ENCODE measurements at regions not wholly inside any gene's neighbourhood (a gene's known extent, or its start where the extent isn't known, plus 50 kb on each side); places are given as distances from the start of the nearest gene placed in this dataset.
"Not testable (repeated sequence)": the region's sequence is repeated elsewhere in the genome, so short reads cannot be mapped to it uniquely, and the experiment has no call there.

- intact Hi-C loops (cut with DNase I, micrococcal nuclease), result no loop called here
- H3K4me1 ChIP-seq (ENCODE audit: low read depth), result no peaks in the 10 kb centered on the region
- peaks cover 2% of the 10 kb centered on the region for H3K9me3 ChIP-seq
- ATAC-seq (no peak), DNase-seq (no peak)
- no peak for TF ChIP-seq CTCF (IDR thresholded peaks at IDR 0.05)
- no peaks in the 10 kb centered on the region for H3K36me3 ChIP-seq (ENCODE audit: low read depth)
- no peak overlapping the region for H3K4me3 ChIP-seq
Observed at GRCh38 chr2:41334159-41334558, 713.7 kb upstream of the PKDCC start.

- H3K36me3 ChIP-seq (ENCODE audit: low read depth); H3K4me1 ChIP-seq (ENCODE audit: low read depth); intact Hi-C loops (cut with DNase I, micrococcal nuclease); H3K4me3 ChIP-seq; DNase-seq; H3K9me3 ChIP-seq; ATAC-seq: not testable (repeated sequence)
Observed at GRCh38 chr2:41335573-41335972, 712.2 kb upstream of the PKDCC start.

GRCh38 chr2:41337956-41338355, 709.9 kb upstream of the PKDCC start:
- TF ChIP-seq CTCF (IDR thresholded peaks at IDR 0.05), result no peak
- intact Hi-C loops (cut with DNase I, micrococcal nuclease), result no loop called here
- no peaks in the 10 kb centered on the region for H3K4me1 ChIP-seq (ENCODE audit: low read depth)
- no peak for DNase-seq
- H3K36me3 ChIP-seq (ENCODE audit: low read depth), result no peaks in the 10 kb centered on the region
- peaks cover 2% of the 10 kb centered on the region for H3K9me3 ChIP-seq
- H3K4me3 ChIP-seq, result no peak overlapping the region
- ATAC-seq, result no peak

GRCh38 chr2:41344529-41344928, 703.3 kb upstream of the PKDCC start:
- Histone ChIP-seq H3K9me3 (no peaks in the 10 kb centered on the region), H3K4me3 (no peak overlapping the region), H3K36me3 (ENCODE audit: low read depth) (no peaks in the 10 kb centered on the region), H3K4me1 (ENCODE audit: low read depth) (no peaks in the 10 kb centered on the region)
- DNase-seq, result no peak
- no peak for TF ChIP-seq CTCF (IDR thresholded peaks at IDR 0.05)
- ATAC-seq, result no peak
- intact Hi-C loops (cut with DNase I, micrococcal nuclease), result no loop called here

- no peak for DNase-seq
- intact Hi-C loops (cut with DNase I, micrococcal nuclease), result no loop called here
- no peak overlapping the region for H3K4me3 ChIP-seq
- no peaks in the 10 kb centered on the region for H3K4me1 ChIP-seq (ENCODE audit: low read depth)
- no peaks in the 10 kb centered on the region for H3K36me3 ChIP-seq (ENCODE audit: low read depth)
- no peak for TF ChIP-seq CTCF (IDR thresholded peaks at IDR 0.05)
- H3K9me3 ChIP-seq, result peaks cover 4% of the 10 kb centered on the region
- no peak for ATAC-seq
Observed at GRCh38 chr2:41353060-41353459, 694.8 kb upstream of the PKDCC start.

GRCh38 chr2:41355794-41356193, 692.0 kb upstream of the PKDCC start:
- DNase-seq (no peak), ATAC-seq (no peak)
- no peak for TF ChIP-seq CTCF (IDR thresholded peaks at IDR 0.05)

More at GRCh38 chr2:41355794-41356193, 692.0 kb upstream of the PKDCC start:
- Histone ChIP-seq H3K4me3 (no peak overlapping the region), H3K9me3 (peaks cover 7% of the 10 kb centered on the region), H3K36me3 (ENCODE audit: low read depth) (no peaks in the 10 kb centered on the region), H3K4me1 (ENCODE audit: low read depth) (no peaks in the 10 kb centered on the region)
- intact Hi-C loops (cut with DNase I, micrococcal nuclease), result no loop called here
